Neural cell (in vitro differentiated cells): ENCODE measurements at regions not wholly inside any gene's neighbourhood (a gene's known extent, or its start where the extent isn't known, plus 50 kb on each side); places are given as distances from the start of the nearest gene placed in this dataset.

Experiments
- EP300 ChIP-seq: fragments of 450-650 bp; conservative IDR thresholded peaks from 2 replicates; pipeline ENCODE4 v1.6.1; 2014; ENCODE audit warnings: antibody characterized with exemption, mild to moderate bottlenecking, moderate library complexity; ENCODE audit not compliant: poor library complexity, severe bottlenecking
- EZH2 ChIP-seq: fragments of 200-600, 300-800 bp; shearing (Covaris generic), sonication (generic); IDR thresholded peaks from 2 replicates; pipeline ENCODE4 v1.6.1; 2014; ENCODE audit warnings: antibody characterized with exemption, low read length, borderline replicate concordance, mild to moderate bottlenecking; ENCODE audit not compliant: insufficient read depth, poor library complexity, severe bottlenecking
- MXI1 ChIP-seq: fragments of 450-650 bp; conservative IDR thresholded peaks from 2 replicates; pipeline ENCODE4 v1.6.1; 2014; ENCODE audit warnings: antibody characterized with exemption, mild to moderate bottlenecking; ENCODE audit not compliant: poor library complexity, severe bottlenecking
- POLR2AphosphoS5 ChIP-seq: IDR thresholded peaks from 2 replicates; pipeline ENCODE4 v1.6.1; 2012
- SMC3 ChIP-seq: fragments of 450-650 bp; conservative IDR thresholded peaks from 2 replicates; pipeline ENCODE4 v1.6.1; 2014; ENCODE audit warnings: antibody characterized with exemption, mild to moderate bottlenecking, moderate library complexity; ENCODE audit not compliant: poor library complexity
- TAF1 ChIP-seq: IDR thresholded peaks from 2 replicates; pipeline ENCODE4 v1.6.1; 2012; ENCODE audit warnings: low read depth
- TF ChIP-seq, protein P1 (sequence below): fragments of 450-650 bp; IDR thresholded peaks from 2 replicates; pipeline ENCODE4 v1.5.1; 2014; ENCODE audit warnings: antibody characterized with exemption, mild to moderate bottlenecking, moderate library complexity; ENCODE audit not compliant: poor library complexity, severe bottlenecking
- TF ChIP-seq, protein P2 (sequence below): IDR thresholded peaks from 2 replicates; pipeline ENCODE4 v1.6.1; 2012; ENCODE audit warnings: borderline replicate concordance

DNA sequence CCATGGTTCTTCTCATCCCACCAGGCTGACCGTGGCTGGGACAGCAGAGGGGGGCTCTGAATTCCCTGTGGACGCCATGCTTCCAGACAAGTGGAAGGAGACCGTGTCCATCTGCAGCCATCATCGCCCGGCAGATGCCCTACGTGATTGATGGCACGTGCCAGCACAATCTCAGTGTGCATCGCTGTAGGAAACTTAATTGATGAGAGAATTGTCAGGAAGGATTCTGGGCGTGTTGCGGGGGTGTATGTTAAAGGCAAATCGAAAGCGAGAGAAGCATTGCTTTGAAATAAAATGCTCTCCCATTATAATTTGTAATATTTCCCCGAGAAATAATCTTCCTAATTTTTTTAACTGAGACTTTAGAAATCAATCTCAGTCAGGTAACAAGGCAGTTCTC lies 185.5 kb upstream of the CDH4 start:
- TF ChIP-seq, protein P1, sequence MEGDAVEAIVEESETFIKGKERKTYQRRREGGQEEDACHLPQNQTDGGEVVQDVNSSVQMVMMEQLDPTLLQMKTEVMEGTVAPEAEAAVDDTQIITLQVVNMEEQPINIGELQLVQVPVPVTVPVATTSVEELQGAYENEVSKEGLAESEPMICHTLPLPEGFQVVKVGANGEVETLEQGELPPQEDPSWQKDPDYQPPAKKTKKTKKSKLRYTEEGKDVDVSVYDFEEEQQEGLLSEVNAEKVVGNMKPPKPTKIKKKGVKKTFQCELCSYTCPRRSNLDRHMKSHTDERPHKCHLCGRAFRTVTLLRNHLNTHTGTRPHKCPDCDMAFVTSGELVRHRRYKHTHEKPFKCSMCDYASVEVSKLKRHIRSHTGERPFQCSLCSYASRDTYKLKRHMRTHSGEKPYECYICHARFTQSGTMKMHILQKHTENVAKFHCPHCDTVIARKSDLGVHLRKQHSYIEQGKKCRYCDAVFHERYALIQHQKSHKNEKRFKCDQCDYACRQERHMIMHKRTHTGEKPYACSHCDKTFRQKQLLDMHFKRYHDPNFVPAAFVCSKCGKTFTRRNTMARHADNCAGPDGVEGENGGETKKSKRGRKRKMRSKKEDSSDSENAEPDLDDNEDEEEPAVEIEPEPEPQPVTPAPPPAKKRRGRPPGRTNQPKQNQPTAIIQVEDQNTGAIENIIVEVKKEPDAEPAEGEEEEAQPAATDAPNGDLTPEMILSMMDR: no peak
- no peak for TF ChIP-seq POLR2AphosphoS5
- no peak for TF ChIP-seq EP300
- TF ChIP-seq SMC3: no peak
- TF ChIP-seq, protein P2, sequence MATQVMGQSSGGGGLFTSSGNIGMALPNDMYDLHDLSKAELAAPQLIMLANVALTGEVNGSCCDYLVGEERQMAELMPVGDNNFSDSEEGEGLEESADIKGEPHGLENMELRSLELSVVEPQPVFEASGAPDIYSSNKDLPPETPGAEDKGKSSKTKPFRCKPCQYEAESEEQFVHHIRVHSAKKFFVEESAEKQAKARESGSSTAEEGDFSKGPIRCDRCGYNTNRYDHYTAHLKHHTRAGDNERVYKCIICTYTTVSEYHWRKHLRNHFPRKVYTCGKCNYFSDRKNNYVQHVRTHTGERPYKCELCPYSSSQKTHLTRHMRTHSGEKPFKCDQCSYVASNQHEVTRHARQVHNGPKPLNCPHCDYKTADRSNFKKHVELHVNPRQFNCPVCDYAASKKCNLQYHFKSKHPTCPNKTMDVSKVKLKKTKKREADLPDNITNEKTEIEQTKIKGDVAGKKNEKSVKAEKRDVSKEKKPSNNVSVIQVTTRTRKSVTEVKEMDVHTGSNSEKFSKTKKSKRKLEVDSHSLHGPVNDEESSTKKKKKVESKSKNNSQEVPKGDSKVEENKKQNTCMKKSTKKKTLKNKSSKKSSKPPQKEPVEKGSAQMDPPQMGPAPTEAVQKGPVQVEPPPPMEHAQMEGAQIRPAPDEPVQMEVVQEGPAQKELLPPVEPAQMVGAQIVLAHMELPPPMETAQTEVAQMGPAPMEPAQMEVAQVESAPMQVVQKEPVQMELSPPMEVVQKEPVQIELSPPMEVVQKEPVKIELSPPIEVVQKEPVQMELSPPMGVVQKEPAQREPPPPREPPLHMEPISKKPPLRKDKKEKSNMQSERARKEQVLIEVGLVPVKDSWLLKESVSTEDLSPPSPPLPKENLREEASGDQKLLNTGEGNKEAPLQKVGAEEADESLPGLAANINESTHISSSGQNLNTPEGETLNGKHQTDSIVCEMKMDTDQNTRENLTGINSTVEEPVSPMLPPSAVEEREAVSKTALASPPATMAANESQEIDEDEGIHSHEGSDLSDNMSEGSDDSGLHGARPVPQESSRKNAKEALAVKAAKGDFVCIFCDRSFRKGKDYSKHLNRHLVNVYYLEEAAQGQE: no peak
- no peak for TF ChIP-seq EZH2
- TF ChIP-seq MXI1: no peak
- TF ChIP-seq TAF1: no peak
